MCF 10A (cell line): ENCODE measurements at regions not wholly inside any gene's neighbourhood (a gene's known extent, or its start where the extent isn't known, plus 50 kb on each side); places are given as distances from the start of the nearest gene placed in this dataset.
"Not testable (repeated sequence)": the region's sequence is repeated elsewhere in the genome, so short reads cannot be mapped to it uniquely, and the experiment has no call there.

Source experiments
- BruUV-seq: library from RNA; stranded (reverse); fragments of 400-500 nt; replicated peaks from 2 replicates; lab custom pipeline; 2021; lab: Mats Ljungman, UMichigan
- CTCF ChIA-PET: fragments of 300-600 bp; sonication (Branson Sonifier 250); formaldehyde crosslinking; extraction: SDS; loops from one replicate; lab custom pipeline; 2021; ENCODE audit warnings: antibody characterized with exemption, inconsistent platforms; lab: Yijun Ruan, JAX
- POLR2A ChIA-PET: fragments of 300-600, 350-650 bp; sonication (Branson Sonifier 250); formaldehyde crosslinking; extraction: SDS; loops from one replicate; lab custom pipeline; 2020; ENCODE audit warnings: antibody characterized with exemption, inconsistent platforms; lab: Yijun Ruan, JAX
- DNase-seq: peaks from one replicate; pipeline ENCODE4 v3.0.0-alpha.2; 2018; ENCODE audit not compliant: unreplicated experiment
- H3K27ac Mint-ChIP-seq: one replicate; pipeline ENCODE4 v1.8.0; 2022; ENCODE audit warnings: mild to moderate bottlenecking, low read depth, mixed read lengths; ENCODE audit not compliant: unreplicated experiment
- H3K27me3 Mint-ChIP-seq: one replicate; pipeline ENCODE4 v1.8.0; 2022; ENCODE audit warnings: mixed read lengths; ENCODE audit not compliant: insufficient read depth, unreplicated experiment
- H3K36me3 Mint-ChIP-seq: one replicate; pipeline ENCODE4 v1.8.0; 2022; ENCODE audit warnings: mild to moderate bottlenecking, moderate library complexity, mixed read lengths; ENCODE audit not compliant: insufficient read depth, unreplicated experiment
- H3K4me1 Mint-ChIP-seq: one replicate; pipeline ENCODE4 v1.8.0; 2022; ENCODE audit warnings: mixed read lengths; ENCODE audit not compliant: insufficient read depth, unreplicated experiment
- H3K4me3 Mint-ChIP-seq: one replicate; pipeline ENCODE4 v1.8.0; 2022; ENCODE audit warnings: mild to moderate bottlenecking, moderate library complexity, mixed read lengths; ENCODE audit not compliant: unreplicated experiment
- H3K9me3 Mint-ChIP-seq: one replicate; pipeline ENCODE4 v1.8.0; 2022; ENCODE audit warnings: mixed read lengths; ENCODE audit not compliant: unreplicated experiment
- CTCF ChIP-seq: fragments of 200-600 bp; IDR thresholded peaks from one replicate; pipeline ENCODE4 v1.8.0; 2022; ENCODE audit warnings: antibody characterized with exemption, mild to moderate bottlenecking; ENCODE audit not compliant: unreplicated experiment
- intact Hi-C: fragments of 100-400 bp; cut with micrococcal nuclease; formaldehyde crosslinking; loops from 2 replicates; pipeline ENCODE4 v1.14.1; 2022

DNA sequence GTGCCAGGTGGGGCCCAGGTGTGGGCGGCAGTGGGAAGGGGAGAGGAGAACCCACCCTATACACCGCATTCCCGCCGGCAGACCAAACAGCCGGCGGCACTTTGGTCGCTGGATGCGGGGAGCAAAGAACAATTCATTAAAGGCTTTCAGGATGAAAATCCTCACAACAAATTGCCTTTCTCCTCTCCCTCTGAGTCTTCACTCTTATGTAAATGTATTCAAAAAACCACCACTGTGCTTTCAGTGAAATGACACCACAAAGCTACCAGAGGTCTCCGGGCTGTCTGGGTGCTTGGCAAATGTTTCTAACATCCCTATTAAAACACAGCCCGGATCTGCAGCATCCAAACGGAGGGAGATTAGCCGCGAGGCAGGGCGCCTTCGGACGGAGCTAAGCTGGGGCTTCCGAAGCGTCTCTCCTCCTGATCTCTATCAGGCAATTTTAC, 171.8 kb upstream of the TBL1X start:
- no peak for DNase-seq
- ChIA-PET CTCF (no interaction called here), POLR2A (interaction anchor here (0.9 kb wide), 1 partner anchor 9 kb away, joined by 3 read pairs; no protein-coding TSS in a partner anchor)
- no peak for TF ChIP-seq CTCF
- Mint-ChIP-seq H3K27ac (no peak overlapping the region), H3K4me1 (no peaks in the 10 kb centered on the region), H3K27me3 (peaks cover 22% of the 10 kb centered on the region), H3K9me3 (no peaks in the 10 kb centered on the region), H3K36me3 (no peaks in the 10 kb centered on the region), H3K4me3 (no peak overlapping the region)
- BruUV-seq = no TSS peak
- intact Hi-C loops = no loop called here

GRCh38 chrX:9293903-9294302, 171.0 kb upstream of the TBL1X start:
- ChIA-PET CTCF (no interaction called here), POLR2A (no interaction called here)
- Mint-ChIP-seq H3K4me3 (no peak overlapping the region), H3K36me3 (no peaks in the 10 kb centered on the region), H3K27ac (no peak overlapping the region), H3K4me1 (no peaks in the 10 kb centered on the region), H3K27me3 (peaks cover 22% of the 10 kb centered on the region), H3K9me3 (no peaks in the 10 kb centered on the region)
- no peak for DNase-seq
- intact Hi-C loops = no loop called here
- TF ChIP-seq CTCF = no peak
- BruUV-seq = no TSS peak

GRCh38 chrX:9295551-9295950, 169.3 kb upstream of the TBL1X start:
- H3K4me1 Mint-ChIP-seq = no peaks in the 10 kb centered on the region
- TF ChIP-seq CTCF = no peak

GRCh38 chrX:9298221-9298620, 166.6 kb upstream of the TBL1X start:
- Mint-ChIP-seq H3K36me3 (no peaks in the 10 kb centered on the region), H3K4me3 (no peak overlapping the region), H3K4me1 (no peaks in the 10 kb centered on the region), H3K27ac (no peak overlapping the region), H3K27me3 (peaks cover 21% of the 10 kb centered on the region), H3K9me3 (peaks cover 8% of the 10 kb centered on the region)
- ChIA-PET CTCF (interaction anchor here (0.5 kb wide), 1 partner anchor 54 kb away, joined by 4 read pairs; no protein-coding TSS in a partner anchor), POLR2A (no interaction called here)
- no TSS peak for BruUV-seq
- intact Hi-C loops = no loop called here
- no peak for DNase-seq
- TF ChIP-seq CTCF = no peak

More at GRCh38 chrX:9295551-9295950, 169.3 kb upstream of the TBL1X start:
- no peak overlapping the region for H3K27ac Mint-ChIP-seq
- peaks cover 22% of the 10 kb centered on the region for H3K27me3 Mint-ChIP-seq
- BruUV-seq = no TSS peak
- no peak for DNase-seq
- CTCF ChIA-PET = interaction anchor here (0.7 kb wide), 1 partner anchor 432 kb away, joined by 3 read pairs; no protein-coding TSS in a partner anchor
- no peaks in the 10 kb centered on the region for H3K9me3 Mint-ChIP-seq
- intact Hi-C loops = no loop called here
- no peaks in the 10 kb centered on the region for H3K36me3 Mint-ChIP-seq
- no peak overlapping the region for H3K4me3 Mint-ChIP-seq
- POLR2A ChIA-PET = no interaction called here

GRCh38 chrX:9299681-9300080, 165.2 kb upstream of the TBL1X start:
- H3K4me1 Mint-ChIP-seq, H3K27ac Mint-ChIP-seq, H3K36me3 Mint-ChIP-seq, intact Hi-C loops, BruUV-seq, H3K4me3 Mint-ChIP-seq: not testable (repeated sequence)
- POLR2A ChIA-PET = interaction anchor here (0.6 kb wide), 2 partner anchors 54 to 80 kb away, joined by 3 to 5 read pairs; no protein-coding TSS in a partner anchor
- DNase-seq = peak; percentile 20
- peaks cover 15% of the 10 kb centered on the region for H3K9me3 Mint-ChIP-seq
- H3K27me3 Mint-ChIP-seq = peaks cover 11% of the 10 kb centered on the region
- CTCF ChIA-PET = interaction anchor here (0.6 to 1.1 kb wide), 2 partner anchors 39 to 54 kb away, joined by 3 read pairs; no protein-coding TSS in a partner anchor
